ENCODE measurements at regions not wholly inside any gene's neighbourhood (a gene's known extent, or its start where the extent isn't known, plus 50 kb on each side); places are given as distances from the start of the nearest gene placed in this dataset.

DNA sequence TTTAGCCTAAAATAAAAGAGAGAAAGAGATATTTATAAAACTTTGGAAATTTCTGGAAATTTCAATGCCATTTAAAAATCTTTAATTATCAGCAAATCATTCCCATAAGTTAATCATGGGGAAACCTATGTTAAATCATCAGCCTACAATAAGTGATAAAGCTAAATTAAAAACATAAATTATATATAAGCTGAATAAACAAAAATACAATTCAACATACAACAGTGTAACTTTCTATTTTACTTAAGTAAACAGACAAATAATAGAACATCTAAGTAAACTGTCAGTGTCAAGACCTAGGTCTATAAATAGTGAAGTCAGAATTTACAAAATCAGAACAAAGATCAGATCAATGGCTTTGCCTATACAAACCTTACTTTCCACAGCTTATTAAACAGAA, 57.5 kb downstream of the EPRS1 start:
- no peak for DNase-seq (ENCODE audit: low read depth in 1 of 2, low spot score in 1 of 2)
- H3K4me1 ChIP-seq (ENCODE audit: low read depth), result no peaks in the 10 kb centered on the region

DNA sequence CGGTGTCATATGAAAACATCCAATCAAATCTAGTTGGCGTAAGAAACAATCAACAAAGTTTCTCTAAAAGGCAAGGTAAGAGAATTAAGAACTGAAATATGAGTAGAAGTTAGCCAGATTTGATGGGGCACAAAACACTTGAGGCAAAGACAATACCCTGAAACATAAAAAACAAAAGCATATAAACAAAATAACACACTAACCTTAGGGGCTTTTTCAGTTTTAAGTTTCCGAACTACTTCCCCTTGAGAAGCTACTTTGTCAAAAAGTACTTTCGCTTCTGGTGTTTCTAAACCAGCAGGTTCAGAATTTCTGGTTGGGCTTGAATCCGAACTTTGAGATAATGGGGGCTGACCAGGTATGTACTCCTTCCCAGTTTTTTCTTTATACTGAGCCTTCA, 57.9 kb downstream of the EPRS1 start:
- H3K4me1 ChIP-seq (ENCODE audit: low read depth), result no peaks in the 10 kb centered on the region
- no peaks in the 10 kb centered on the region for H3K27me3 ChIP-seq
- H3K4me3 ChIP-seq, result no peak overlapping the region
- peaks cover 29% of the 10 kb centered on the region for H3K36me3 ChIP-seq
- H3K27ac ChIP-seq, result no peak overlapping the region
- TF ChIP-seq, protein P1, sequence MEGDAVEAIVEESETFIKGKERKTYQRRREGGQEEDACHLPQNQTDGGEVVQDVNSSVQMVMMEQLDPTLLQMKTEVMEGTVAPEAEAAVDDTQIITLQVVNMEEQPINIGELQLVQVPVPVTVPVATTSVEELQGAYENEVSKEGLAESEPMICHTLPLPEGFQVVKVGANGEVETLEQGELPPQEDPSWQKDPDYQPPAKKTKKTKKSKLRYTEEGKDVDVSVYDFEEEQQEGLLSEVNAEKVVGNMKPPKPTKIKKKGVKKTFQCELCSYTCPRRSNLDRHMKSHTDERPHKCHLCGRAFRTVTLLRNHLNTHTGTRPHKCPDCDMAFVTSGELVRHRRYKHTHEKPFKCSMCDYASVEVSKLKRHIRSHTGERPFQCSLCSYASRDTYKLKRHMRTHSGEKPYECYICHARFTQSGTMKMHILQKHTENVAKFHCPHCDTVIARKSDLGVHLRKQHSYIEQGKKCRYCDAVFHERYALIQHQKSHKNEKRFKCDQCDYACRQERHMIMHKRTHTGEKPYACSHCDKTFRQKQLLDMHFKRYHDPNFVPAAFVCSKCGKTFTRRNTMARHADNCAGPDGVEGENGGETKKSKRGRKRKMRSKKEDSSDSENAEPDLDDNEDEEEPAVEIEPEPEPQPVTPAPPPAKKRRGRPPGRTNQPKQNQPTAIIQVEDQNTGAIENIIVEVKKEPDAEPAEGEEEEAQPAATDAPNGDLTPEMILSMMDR (IDR thresholded peaks at IDR 0.05; ENCODE audit: low read depth, low read length), result no peak
- DNase-seq (ENCODE audit: low read depth in 1 of 2, low spot score in 1 of 2), result no peak
- H3K9me3 ChIP-seq (ENCODE audit: low read depth), result no peaks in the 10 kb centered on the region

More for the DNA sequence above, 57.5 kb downstream of the EPRS1 start:
- Histone ChIP-seq H3K27ac (no peak overlapping the region), H3K9me3 (ENCODE audit: low read depth) (no peaks in the 10 kb centered on the region), H3K4me3 (no peak overlapping the region), H3K36me3 (peaks cover 27% of the 10 kb centered on the region), H3K27me3 (no peaks in the 10 kb centered on the region)
- TF ChIP-seq, protein P1 (IDR thresholded peaks at IDR 0.05; ENCODE audit: low read depth, low read length), result no peak

DNA sequence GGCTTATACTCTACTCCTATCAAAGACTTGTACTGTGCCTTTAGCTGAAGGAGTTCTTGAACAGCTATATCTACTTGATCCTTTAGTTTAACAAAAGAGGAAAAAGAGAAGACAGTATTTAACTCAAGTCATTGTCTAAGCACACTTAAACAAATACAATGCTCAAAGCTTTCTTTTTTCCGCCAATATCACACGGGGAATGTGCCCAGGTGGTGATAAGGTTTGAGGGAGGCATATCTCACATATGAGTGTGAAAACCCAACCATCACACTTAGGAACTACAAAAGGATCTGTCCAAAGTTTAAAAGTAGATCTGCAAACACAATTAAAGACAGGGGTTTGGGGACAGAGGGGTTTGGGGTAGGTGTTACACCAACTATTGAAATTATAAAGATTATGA, 59.0 kb upstream of the SLC30A10 start:
- H3K4me1 ChIP-seq (ENCODE audit: low read depth), result no peaks in the 10 kb centered on the region
- H3K9me3 ChIP-seq (ENCODE audit: low read depth), result no peaks in the 10 kb centered on the region
- no peaks in the 10 kb centered on the region for H3K27me3 ChIP-seq
- TF ChIP-seq, protein P1 (IDR thresholded peaks at IDR 0.05; ENCODE audit: low read depth, low read length), result no peak
- no peak for DNase-seq (ENCODE audit: low read depth in 1 of 2, low spot score in 1 of 2)
- H3K27ac ChIP-seq, result no peak overlapping the region
- no peak overlapping the region for H3K4me3 ChIP-seq
- H3K36me3 ChIP-seq, result peaks cover 37% of the 10 kb centered on the region

DNA sequence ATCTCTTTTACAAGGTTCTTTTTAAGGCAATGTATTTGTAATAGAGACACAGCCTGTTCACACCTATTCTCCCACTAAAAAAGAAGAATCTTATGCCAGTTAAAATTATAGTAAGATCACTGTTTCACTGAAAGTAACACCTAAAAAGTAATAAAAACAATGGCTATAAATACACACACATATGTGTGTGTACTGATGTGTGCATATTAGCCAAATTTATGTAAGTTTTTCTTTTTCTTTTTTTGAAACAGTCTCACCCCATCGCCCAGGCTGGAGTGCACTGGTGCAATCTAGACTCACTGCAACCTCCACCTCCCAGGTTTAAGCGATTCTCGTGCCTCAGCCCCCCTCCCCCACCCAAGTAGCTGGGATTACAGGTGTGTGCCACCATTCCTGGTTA, 56.8 kb upstream of the SLC30A10 start:
- Histone ChIP-seq H3K4me1 (ENCODE audit: low read depth) (no peaks in the 10 kb centered on the region), H3K27me3 (no peaks in the 10 kb centered on the region), H3K27ac (no peak overlapping the region), H3K9me3 (ENCODE audit: low read depth) (no peaks in the 10 kb centered on the region), H3K4me3 (no peak overlapping the region), H3K36me3 (peaks cover 46% of the 10 kb centered on the region)
- no peak for DNase-seq (ENCODE audit: low read depth in 1 of 2, low spot score in 1 of 2)
- TF ChIP-seq, protein P1 (IDR thresholded peaks at IDR 0.05; ENCODE audit: low read depth, low read length), result no peak

Data from cardiac muscle cell (in vitro differentiated cells and primary cell).